HG03196 (cell line): ENCODE measurements at regions not wholly inside any gene's neighbourhood (a gene's known extent, or its start where the extent isn't known, plus 50 kb on each side); places are given as distances from the start of the nearest gene placed in this dataset.
A peak's percentile ranks its signal among the peaks of the same experiment; 100 is the strongest.
"Not testable (repeated sequence)": the region's sequence is repeated elsewhere in the genome, so short reads cannot be mapped to it uniquely, and the experiment has no call there.

Source experiments
- ATAC-seq: cut with Tn5 transposase; IDR thresholded peaks from one replicate; pipeline ENCODE4 v1.9.1; 2021; ENCODE audit not compliant: unreplicated experiment

DNA sequence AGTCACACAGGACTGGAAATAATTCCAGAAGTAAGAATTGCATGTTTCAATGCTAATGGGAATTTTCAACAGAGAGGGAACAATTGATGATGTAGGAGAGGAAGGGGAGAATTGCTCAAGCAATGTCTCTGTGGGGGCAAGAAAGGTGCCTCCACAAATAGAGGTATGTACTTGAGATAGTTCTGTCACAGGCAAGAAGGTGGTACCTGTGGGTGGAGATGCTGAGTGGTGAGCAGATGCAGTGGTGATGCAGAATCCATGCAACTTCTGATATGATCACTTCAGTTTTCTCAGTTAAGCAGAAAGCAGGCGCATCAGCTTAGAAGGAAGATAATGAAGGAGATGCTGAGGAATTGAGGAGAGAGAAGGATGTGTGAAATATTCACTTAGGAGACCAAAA lies 55.1 kb upstream of the SEC24B start:
- no peak for ATAC-seq

DNA sequence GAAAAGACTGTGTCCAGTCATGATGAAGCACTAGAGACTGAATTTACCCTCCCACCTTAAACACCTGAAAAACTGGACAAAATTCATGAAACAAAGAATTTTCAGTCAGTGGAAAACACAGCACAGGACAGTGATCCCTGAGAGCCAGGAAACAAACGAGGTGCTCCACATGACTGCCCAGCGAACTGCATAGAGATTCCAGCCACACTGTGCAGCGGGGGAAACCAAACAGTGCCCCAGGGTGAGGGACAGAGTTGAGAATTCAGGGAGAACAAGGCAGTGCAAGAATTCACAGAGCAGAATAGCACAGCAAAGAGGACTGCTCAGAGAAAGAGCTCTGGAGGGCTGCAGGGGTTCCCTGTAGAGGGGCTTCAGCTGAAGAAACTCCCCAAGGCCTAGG lies 55.5 kb upstream of the SEC24B start:
- no peak for ATAC-seq

DNA sequence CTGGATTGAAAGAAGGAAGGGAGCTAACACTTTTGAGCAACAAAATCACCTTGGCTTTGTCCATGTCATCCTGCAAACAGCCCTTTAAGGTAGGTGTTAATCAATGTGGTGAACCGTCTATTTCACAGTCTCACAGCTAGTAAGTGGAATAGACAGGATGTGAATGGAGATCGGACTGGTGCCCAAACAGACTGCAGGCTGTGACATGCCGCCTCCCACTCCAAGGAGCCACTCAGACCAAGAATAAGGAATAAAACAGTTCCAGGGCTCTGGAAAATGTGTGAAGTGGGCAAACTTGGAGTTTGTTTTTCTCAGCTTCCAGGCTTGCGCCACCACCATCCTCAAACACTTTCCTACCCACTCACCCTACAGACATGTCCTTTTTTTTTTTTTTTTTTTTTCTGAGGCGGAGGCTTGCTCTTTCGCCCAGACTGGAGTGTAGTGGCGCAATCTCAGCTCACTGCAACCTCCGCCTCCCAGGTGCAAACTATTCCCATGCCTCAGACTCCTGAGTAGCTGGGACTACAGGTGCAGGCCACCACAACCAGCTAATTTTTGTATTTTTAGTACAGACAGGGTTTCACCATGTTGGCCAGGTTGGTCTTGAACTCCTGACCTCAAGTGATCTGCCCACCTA lies 57.7 kb upstream of the SEC24B start:
- no peak for ATAC-seq

DNA sequence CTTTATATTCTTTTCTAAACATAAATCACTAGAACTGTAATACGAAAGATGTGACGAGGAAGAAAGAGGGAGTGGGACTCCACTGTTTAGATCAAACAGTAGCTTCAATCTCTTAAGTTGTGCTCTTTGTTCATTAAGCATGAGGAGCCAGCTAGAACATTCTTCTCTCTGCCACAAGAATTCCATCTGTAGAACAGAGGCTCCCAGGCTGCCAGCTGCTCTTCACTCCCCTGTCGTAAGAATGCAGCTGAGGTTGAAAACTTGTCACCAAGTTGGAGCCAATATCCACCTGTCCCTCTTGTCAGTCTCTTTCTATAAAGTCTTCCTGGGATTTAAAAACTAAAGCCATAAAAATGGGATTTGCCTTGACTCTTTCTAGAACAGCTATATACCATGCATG lies 65.0 kb upstream of the SEC24B start:
- ATAC-seq = no peak

DNA sequence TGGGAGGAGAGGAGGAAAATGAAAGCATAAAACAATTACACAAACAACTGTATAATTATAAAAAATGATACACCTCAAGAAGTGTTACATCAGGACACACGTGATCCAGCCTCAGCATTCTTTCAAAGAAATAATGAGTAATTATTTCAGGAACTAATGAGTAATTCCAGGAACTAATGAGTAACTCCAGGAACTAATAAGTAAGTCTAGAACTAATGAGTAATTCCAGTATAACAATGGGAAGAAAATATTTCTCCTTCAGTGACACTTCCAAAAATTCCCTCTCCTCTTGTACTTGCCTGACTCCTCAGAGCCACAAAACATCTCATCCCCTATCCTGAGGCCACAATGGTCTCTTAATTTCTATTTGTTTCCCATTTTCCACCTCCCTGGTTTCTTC lies 63.5 kb upstream of the COL25A1 start:
- ATAC-seq = no peak

DNA sequence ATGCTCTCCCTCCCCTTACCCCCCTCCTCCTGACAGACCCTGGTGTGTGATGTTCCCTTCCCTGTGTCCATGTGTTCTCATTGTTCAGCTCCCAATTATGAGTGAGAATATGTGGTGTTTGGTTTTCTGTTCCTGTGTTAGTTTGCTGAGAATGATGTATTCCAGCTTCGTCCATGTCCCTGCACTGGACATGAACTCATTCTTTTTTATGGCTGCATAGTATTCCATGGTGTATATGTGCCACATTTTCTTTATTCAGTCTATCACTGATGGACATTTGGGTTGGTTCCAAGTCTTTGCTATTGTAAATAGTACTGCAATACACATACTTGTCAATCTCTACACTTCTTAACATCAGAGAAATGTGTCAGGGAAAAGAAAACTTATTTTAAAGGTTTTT lies 62.8 kb upstream of the COL25A1 start:
- ATAC-seq = not testable (repeated sequence)

DNA sequence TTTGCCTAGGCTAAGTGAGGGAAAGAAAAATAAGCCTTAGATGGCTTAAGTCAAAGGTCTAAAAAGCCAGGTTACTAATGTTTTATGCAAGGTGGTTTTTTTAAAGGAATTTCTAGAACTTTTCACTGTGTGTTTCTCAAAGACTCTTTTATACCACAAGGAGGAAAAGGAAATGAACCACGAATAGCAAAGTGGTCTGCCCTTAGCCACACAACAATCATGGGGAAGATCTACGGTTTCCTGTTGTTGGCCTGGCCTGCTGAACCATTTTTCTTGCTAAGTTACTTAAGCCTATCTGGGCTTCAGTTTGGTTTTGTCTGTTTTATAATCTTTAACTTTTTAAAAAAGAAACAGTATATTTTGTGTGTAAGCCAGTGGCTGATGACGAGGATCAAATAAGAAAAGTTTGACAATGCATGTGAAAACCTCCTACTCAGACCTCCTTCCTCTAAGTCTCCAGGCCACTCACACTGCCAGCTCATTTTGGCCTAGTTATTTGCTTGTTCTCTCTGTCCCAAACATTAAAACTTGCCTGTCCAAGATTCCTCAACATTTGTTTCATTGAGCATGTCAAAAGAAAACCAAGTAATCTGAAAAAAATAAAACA lies 56.7 kb upstream of the COL25A1 start:
- ATAC-seq = peak; percentile 74

DNA sequence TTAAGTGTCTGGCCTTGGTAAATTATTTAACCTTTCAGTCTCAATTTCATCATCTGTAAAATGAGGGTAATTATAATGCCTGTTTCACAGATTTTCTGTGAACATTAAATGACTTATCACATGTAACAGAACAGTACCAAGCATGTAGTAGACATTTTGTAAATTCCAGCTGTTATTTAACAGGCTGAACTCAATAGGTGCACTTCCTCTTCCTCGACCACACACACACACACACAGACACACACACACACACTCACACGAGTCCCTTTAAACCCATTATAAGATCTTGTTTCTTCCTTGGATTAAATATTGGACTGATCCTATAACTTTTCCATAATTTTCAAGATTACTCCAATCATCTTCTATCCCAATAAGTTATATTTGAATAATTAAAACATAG lies 53.4 kb upstream of the COL25A1 start:
- ATAC-seq = no peak

DNA sequence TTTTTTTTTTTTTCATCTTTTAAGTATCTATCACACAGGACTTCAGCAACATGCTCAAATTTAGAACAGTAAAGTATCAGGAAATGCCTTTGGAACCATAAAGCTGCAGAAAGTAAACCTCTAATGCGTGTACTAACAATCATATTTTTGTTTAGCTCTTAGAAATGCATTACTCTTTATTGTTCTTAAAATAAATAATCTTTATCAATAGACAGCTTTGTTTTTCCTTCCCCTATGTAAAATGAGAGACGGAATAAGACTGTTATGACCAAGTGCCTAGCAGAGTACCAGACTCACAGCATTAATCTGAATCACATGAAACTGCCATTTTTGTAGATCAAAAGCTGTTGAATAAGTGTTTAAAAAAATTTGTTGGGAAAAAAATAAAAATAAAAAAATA lies 50.5 kb upstream of the COL25A1 start:
- no peak for ATAC-seq
